ENCODE measurements at regions not wholly inside any gene's neighbourhood (a gene's known extent, or its start where the extent isn't known, plus 50 kb on each side); places are given as distances from the start of the nearest gene placed in this dataset.

- no peak for TF ChIP-seq THAP9 (CRISPR knock-in tag; IDR thresholded peaks at IDR 0.05; ENCODE audit: borderline replicate concordance)
- no peak for TF ChIP-seq HOMEZ (CRISPR knock-in tag; IDR thresholded peaks at IDR 0.05; ENCODE audit: low read depth)
- no peak for TF ChIP-seq THAP8 (CRISPR knock-in tag; IDR thresholded peaks at IDR 0.05; ENCODE audit: borderline replicate concordance)
- no peak for TF ChIP-seq REL (CRISPR knock-in tag; conservative IDR thresholded peaks at IDR 0.05)
- TF ChIP-seq ZNF207 (IDR thresholded peaks at IDR 0.05; ENCODE audit: borderline replicate concordance): no peak
- TF ChIP-seq STAT6 (CRISPR knock-in tag; IDR thresholded peaks at IDR 0.05; ENCODE audit: borderline replicate concordance): no peak
- TF ChIP-seq ZNF547 (CRISPR knock-in tag; IDR thresholded peaks at IDR 0.05): no peak
- no peak for TF ChIP-seq ZNF17 (CRISPR knock-in tag; IDR thresholded peaks at IDR 0.05)
- no peak for TF ChIP-seq YEATS2 (CRISPR knock-in tag; IDR thresholded peaks at IDR 0.05; ENCODE audit: borderline replicate concordance)
- TF ChIP-seq ZSCAN5A (CRISPR knock-in tag; IDR thresholded peaks at IDR 0.05; ENCODE audit: borderline replicate concordance): no peak
- no peak for TF ChIP-seq ZNF646 (CRISPR knock-in tag; IDR thresholded peaks at IDR 0.05)
- no peak for TF ChIP-seq ZNF350 (CRISPR knock-in tag; IDR thresholded peaks at IDR 0.05; ENCODE audit: borderline replicate concordance, low read depth)
Measured at GRCh38 chr3:194773771-194774455, 88.2 kb downstream of the FAM43A start (continued).
